ENCODE measurements at regions not wholly inside any gene's neighbourhood (a gene's known extent, or its start where the extent isn't known, plus 50 kb on each side); places are given as distances from the start of the nearest gene placed in this dataset.

DNA sequence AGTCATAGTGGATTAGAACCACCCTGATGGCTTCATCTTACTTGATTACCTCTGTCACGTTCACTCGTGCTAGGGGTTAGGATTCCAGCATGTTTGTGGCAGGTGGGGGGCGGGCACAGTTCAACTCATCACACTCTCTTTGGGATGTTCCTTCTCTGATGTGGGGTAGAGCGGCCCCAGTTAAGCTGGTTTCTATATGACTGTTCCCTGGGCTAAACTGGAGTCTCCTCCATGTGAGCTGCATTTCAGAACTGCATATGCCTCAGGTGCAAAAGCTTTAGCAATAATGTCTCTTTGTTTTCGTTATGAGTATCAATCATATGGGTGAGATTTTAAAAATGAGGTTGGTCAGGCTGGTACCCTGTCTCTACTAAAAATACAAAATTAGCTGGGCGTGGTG, 393.2 kb downstream of the RPS6KC1 start:
- Histone ChIP-seq H3K4me1 (peaks cover 7% of the 10 kb centered on the region), H3K36me3 (no peaks in the 10 kb centered on the region), H4K20me1 (ENCODE audit: low read depth) (no peaks in the 10 kb centered on the region), H2AFZ (replicated peaks) (no peak overlapping the region), H3K27ac (no peak overlapping the region), H3K9me3 (ENCODE audit: low read depth) (no peaks in the 10 kb centered on the region), H3K4me3 (no peak overlapping the region), H3K9ac (no peak overlapping the region), H3F3A (ENCODE audit: low read depth) (no peaks in the 10 kb centered on the region), H3K27me3 (no peaks in the 10 kb centered on the region), H3K4me2 (no peak overlapping the region), H3K79me2 (ENCODE audit: low read depth) (no peaks in the 10 kb centered on the region)
- Mint-ChIP-seq H3K27me3 (ENCODE audit: insufficient read depth, low read depth) (peaks cover 2% of the 10 kb centered on the region), H3K4me3 (no peak overlapping the region), H3K4me1 (peaks cover 4% of the 10 kb centered on the region), H3K36me3 (no peaks in the 10 kb centered on the region), H3K9me3 (no peaks in the 10 kb centered on the region), H3K27ac (no peak overlapping the region)
- no peak for DNase-seq (ENCODE audit: low spot score)
- TF ChIP-seq EZH2 (IDR thresholded peaks at IDR 0.05) (no peak), EZH2phosphoT487 (IDR thresholded peaks at IDR 0.05) (no peak)
- TF ChIP-seq, protein P1, sequence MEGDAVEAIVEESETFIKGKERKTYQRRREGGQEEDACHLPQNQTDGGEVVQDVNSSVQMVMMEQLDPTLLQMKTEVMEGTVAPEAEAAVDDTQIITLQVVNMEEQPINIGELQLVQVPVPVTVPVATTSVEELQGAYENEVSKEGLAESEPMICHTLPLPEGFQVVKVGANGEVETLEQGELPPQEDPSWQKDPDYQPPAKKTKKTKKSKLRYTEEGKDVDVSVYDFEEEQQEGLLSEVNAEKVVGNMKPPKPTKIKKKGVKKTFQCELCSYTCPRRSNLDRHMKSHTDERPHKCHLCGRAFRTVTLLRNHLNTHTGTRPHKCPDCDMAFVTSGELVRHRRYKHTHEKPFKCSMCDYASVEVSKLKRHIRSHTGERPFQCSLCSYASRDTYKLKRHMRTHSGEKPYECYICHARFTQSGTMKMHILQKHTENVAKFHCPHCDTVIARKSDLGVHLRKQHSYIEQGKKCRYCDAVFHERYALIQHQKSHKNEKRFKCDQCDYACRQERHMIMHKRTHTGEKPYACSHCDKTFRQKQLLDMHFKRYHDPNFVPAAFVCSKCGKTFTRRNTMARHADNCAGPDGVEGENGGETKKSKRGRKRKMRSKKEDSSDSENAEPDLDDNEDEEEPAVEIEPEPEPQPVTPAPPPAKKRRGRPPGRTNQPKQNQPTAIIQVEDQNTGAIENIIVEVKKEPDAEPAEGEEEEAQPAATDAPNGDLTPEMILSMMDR (IDR thresholded peaks at IDR 0.05) = no peak

DNA sequence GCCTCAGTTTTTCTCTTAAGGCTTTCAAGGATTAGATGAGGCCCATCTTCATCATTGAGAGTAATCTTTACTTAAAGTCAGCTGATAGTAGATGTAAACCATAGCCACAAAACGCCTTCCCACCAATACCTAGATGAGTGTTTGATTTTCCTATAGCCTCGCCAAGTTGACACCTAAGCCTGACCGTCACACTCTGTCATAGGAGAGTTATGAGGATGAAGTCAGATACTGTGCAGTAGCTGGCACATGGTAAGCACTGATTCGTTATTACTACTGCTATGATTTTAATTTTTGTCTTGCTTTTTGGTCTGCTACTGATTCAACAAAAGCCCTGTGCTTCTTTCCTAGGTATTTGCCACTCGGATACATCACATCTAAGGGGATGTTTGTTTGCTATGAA, 395.5 kb downstream of the RPS6KC1 start:
- Histone ChIP-seq H3F3A (ENCODE audit: low read depth) (no peaks in the 10 kb centered on the region), H3K4me2 (no peak overlapping the region), H3K4me1 (peaks cover 7% of the 10 kb centered on the region), H2AFZ (replicated peaks) (no peak overlapping the region), H3K9ac (no peak overlapping the region), H3K79me2 (ENCODE audit: low read depth) (no peaks in the 10 kb centered on the region), H3K4me3 (no peak overlapping the region), H3K27ac (no peak overlapping the region), H4K20me1 (ENCODE audit: low read depth) (no peaks in the 10 kb centered on the region), H3K9me3 (ENCODE audit: low read depth) (no peaks in the 10 kb centered on the region), H3K27me3 (no peaks in the 10 kb centered on the region), H3K36me3 (no peaks in the 10 kb centered on the region)
- Mint-ChIP-seq H3K4me3 (no peak overlapping the region), H3K27ac (no peak overlapping the region), H3K27me3 (ENCODE audit: insufficient read depth, low read depth) (peaks cover 2% of the 10 kb centered on the region), H3K4me1 (peaks cover 6% of the 10 kb centered on the region), H3K36me3 (no peaks in the 10 kb centered on the region), H3K9me3 (no peaks in the 10 kb centered on the region)
- no peak for TF ChIP-seq EZH2 (IDR thresholded peaks at IDR 0.05)
- TF ChIP-seq, protein P1 (IDR thresholded peaks at IDR 0.05) = no peak
- TF ChIP-seq EZH2phosphoT487 (IDR thresholded peaks at IDR 0.05) = no peak
- DNase-seq (ENCODE audit: low spot score) = no peak

DNA sequence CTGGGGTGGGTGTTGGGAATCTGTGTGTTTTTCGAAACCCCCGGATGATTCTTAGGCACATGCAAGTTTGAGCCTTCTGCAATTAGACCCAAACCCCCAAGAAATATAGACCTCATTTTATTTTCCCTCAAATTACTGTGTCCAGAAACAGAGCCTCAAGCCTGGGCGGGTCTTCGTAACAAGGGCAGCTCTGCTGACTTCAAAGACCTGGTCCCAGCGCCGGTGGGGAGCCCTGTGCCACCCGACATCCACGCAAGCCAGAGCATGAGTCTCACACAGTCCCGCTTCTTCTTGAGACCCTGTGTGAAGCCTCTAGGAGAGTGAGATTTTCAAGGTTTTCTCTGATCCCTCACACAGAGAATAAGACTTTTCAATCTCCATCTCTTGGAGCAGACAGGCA, 397.3 kb downstream of the RPS6KC1 start:
- Mint-ChIP-seq H3K9me3 (no peaks in the 10 kb centered on the region), H3K27ac (no peak overlapping the region), H3K27me3 (ENCODE audit: insufficient read depth, low read depth) (peaks cover 1% of the 10 kb centered on the region), H3K4me1 (peaks cover 17% of the 10 kb centered on the region), H3K4me3 (no peak overlapping the region), H3K36me3 (no peaks in the 10 kb centered on the region)
- no peaks in the 10 kb centered on the region for H3F3A ChIP-seq (ENCODE audit: low read depth)
- H2AFZ ChIP-seq (replicated peaks) = no peak overlapping the region
- H3K4me2 ChIP-seq = no peak overlapping the region
- no peak overlapping the region for H3K27ac ChIP-seq
- TF ChIP-seq, protein P1 (IDR thresholded peaks at IDR 0.05) = no peak
- TF ChIP-seq EZH2 (IDR thresholded peaks at IDR 0.05) (no peak), EZH2phosphoT487 (IDR thresholded peaks at IDR 0.05) (no peak)
- H3K4me1 ChIP-seq = peaks cover 14% of the 10 kb centered on the region
- no peaks in the 10 kb centered on the region for H4K20me1 ChIP-seq (ENCODE audit: low read depth)
- no peaks in the 10 kb centered on the region for H3K79me2 ChIP-seq (ENCODE audit: low read depth)
- no peaks in the 10 kb centered on the region for H3K36me3 ChIP-seq
- no peak overlapping the region for H3K9ac ChIP-seq
- no peak overlapping the region for H3K4me3 ChIP-seq
- no peak for DNase-seq (ENCODE audit: low spot score)
- H3K27me3 ChIP-seq = no peaks in the 10 kb centered on the region
- no peaks in the 10 kb centered on the region for H3K9me3 ChIP-seq (ENCODE audit: low read depth)

Measured in neural progenitor cell (in vitro differentiated cells).